Activated CD8-positive, alpha-beta T cell treated with anti-CD3 and anti-CD28 coated beads for 36 hours (primary cell): ENCODE measurements at regions not wholly inside any gene's neighbourhood (a gene's known extent, or its start where the extent isn't known, plus 50 kb on each side); places are given as distances from the start of the nearest gene placed in this dataset.
"Not testable (repeated sequence)": the region's sequence is repeated elsewhere in the genome, so short reads cannot be mapped to it uniquely, and the experiment has no call there.

Source experiments
- ATAC-seq: fragments of 200-7000 bp; cut with Tn5 transposase; one replicate; pipeline ENCODE4 v1.10.0; 2021; ENCODE audit warnings: mild to moderate bottlenecking, moderate library complexity
- CTCF ChIA-PET: fragments of 350-600 bp; sonication (Branson Sonifier 250); formaldehyde crosslinking; loops from one replicate; lab custom pipeline; 2021; ENCODE audit warnings: antibody characterized with exemption; lab: Charles Lee
- POLR2A ChIA-PET: fragments of 350-600 bp; sonication (Branson Sonifier 250); formaldehyde crosslinking; loops from one replicate; lab custom pipeline; 2021; ENCODE audit warnings: antibody characterized with exemption; lab: Charles Lee
- DNase-seq: peaks from one replicate; pipeline ENCODE4 v3.0.0-alpha.2; 2020
- H3K27ac Mint-ChIP-seq: one replicate; pipeline ENCODE4 v1.8.0; 2021; ENCODE audit warnings: mild to moderate bottlenecking, mixed read lengths
- H3K27me3 Mint-ChIP-seq: one replicate; pipeline ENCODE4 v1.8.0; 2021; ENCODE audit warnings: mixed read lengths
- H3K36me3 Mint-ChIP-seq: one replicate; pipeline ENCODE4 v1.8.0; 2021; ENCODE audit warnings: low read depth, mixed read lengths
- H3K4me1 Mint-ChIP-seq: one replicate; pipeline ENCODE4 v1.8.0; 2021; ENCODE audit warnings: low read depth, mixed read lengths
- H3K4me3 Mint-ChIP-seq: one replicate; pipeline ENCODE4 v1.8.0; 2021; ENCODE audit warnings: mild to moderate bottlenecking, moderate library complexity, mixed read lengths
- H3K9me3 Mint-ChIP-seq: one replicate; pipeline ENCODE4 v1.8.0; 2021; ENCODE audit warnings: mixed read lengths
- CTCF ChIP-seq: fragments of 200-600 bp; IDR thresholded peaks from one replicate; pipeline ENCODE4 v1.8.0; 2022; ENCODE audit warnings: antibody characterized with exemption, mild to moderate bottlenecking
- intact Hi-C: fragments of 100-400 bp; cut with micrococcal nuclease; formaldehyde crosslinking; loops from one replicate; pipeline ENCODE4 v1.10.0; 2022

- ChIA-PET CTCF (interaction anchor here (0.8 to 1.4 kb wide), 2 partner anchors 11 to 14 kb away, joined by 3 read pairs; no protein-coding TSS in a partner anchor), POLR2A (no interaction called here)
- Mint-ChIP-seq H3K36me3 (no peaks in the 10 kb centered on the region), H3K27ac (no peak overlapping the region), H3K9me3 (no peaks in the 10 kb centered on the region), H3K4me3 (no peak overlapping the region), H3K27me3 (no peaks in the 10 kb centered on the region), H3K4me1 (no peaks in the 10 kb centered on the region)
- intact Hi-C loops, result no loop called here
- DNase-seq (no peak), ATAC-seq (no peak)
- no peak for TF ChIP-seq CTCF
Measured at GRCh38 chr1:185549906-185550305, 184.3 kb upstream of the HMCN1 start.

GRCh38 chr1:185546029-185546428 is 188.2 kb upstream of the HMCN1 start:
- Mint-ChIP-seq H3K9me3 (no peaks in the 10 kb centered on the region), H3K27ac (no peak overlapping the region)
- intact Hi-C loops, result no loop called here

GRCh38 chr1:185541871-185542301 is 192.3 kb upstream of the HMCN1 start:
- no peak for DNase-seq
- ChIA-PET POLR2A (interaction anchor here (1.0 kb wide), 1 partner anchor 12 kb away, joined by 3 read pairs; no protein-coding TSS in a partner anchor), CTCF (interaction anchor here (0.7 to 4.1 kb wide), 4 partner anchors 12 to 128 kb away, joined by 3 to 10 read pairs (median 4); no protein-coding TSS in a partner anchor)
- H3K4me1 Mint-ChIP-seq, result peaks cover 6% of the 10 kb centered on the region
- H3K36me3 Mint-ChIP-seq, result no peaks in the 10 kb centered on the region
- H3K27me3 Mint-ChIP-seq, result no peaks in the 10 kb centered on the region
- no peak overlapping the region for H3K4me3 Mint-ChIP-seq
- peaks cover 9% of the 10 kb centered on the region for H3K9me3 Mint-ChIP-seq
- no peak for ATAC-seq
- intact Hi-C loops, result no loop called here
- no peak for TF ChIP-seq CTCF
- H3K27ac Mint-ChIP-seq, result peak overlapping the region; percentile 36

More at GRCh38 chr1:185546029-185546428, 188.2 kb upstream of the HMCN1 start:
- H3K27me3 Mint-ChIP-seq, result no peaks in the 10 kb centered on the region
- H3K4me1 Mint-ChIP-seq, result no peaks in the 10 kb centered on the region
- ChIA-PET POLR2A (interaction anchor here (0.5 kb wide), 1 partner anchor 519 kb away, joined by 3 read pairs; no protein-coding TSS in a partner anchor), CTCF (interaction anchor here (0.9 to 1.9 kb wide), 4 partner anchors 12 to 35 kb away, joined by 3 to 7 read pairs (median 6); no protein-coding TSS in a partner anchor)
- no peak for DNase-seq
- no peak for TF ChIP-seq CTCF
- H3K36me3 Mint-ChIP-seq, result no peaks in the 10 kb centered on the region
- ATAC-seq, result no peak
- no peak overlapping the region for H3K4me3 Mint-ChIP-seq

GRCh38 chr1:185540295-185540694 is 193.9 kb upstream of the HMCN1 start:
- Mint-ChIP-seq H3K4me1 (peaks cover 8% of the 10 kb centered on the region), H3K9me3 (peaks cover 9% of the 10 kb centered on the region), H3K27ac (no peak overlapping the region), H3K27me3 (no peaks in the 10 kb centered on the region), H3K4me3 (no peak overlapping the region), H3K36me3 (no peaks in the 10 kb centered on the region)
- POLR2A ChIA-PET, result no interaction called here
- TF ChIP-seq CTCF, result no peak
- ATAC-seq (no peak), DNase-seq (no peak)
- CTCF ChIA-PET, result interaction anchor here (4.1 kb wide), 1 partner anchor 19 kb away, joined by 10 read pairs; no protein-coding TSS in a partner anchor
- intact Hi-C loops, result no loop called here

GRCh38 chr1:185539277-185539943 is 194.8 kb upstream of the HMCN1 start:
- H3K4me3 Mint-ChIP-seq, result no peak overlapping the region
- H3K27ac Mint-ChIP-seq, result peak overlapping the region; percentile 21
- H3K4me1 Mint-ChIP-seq, result peaks cover 8% of the 10 kb centered on the region
- ChIA-PET CTCF (no interaction called here), POLR2A (no interaction called here)
- no peaks in the 10 kb centered on the region for H3K27me3 Mint-ChIP-seq
- intact Hi-C loops, result no loop called here
- DNase-seq, result peak; percentile 53
- ATAC-seq, result peak; percentile 86
- peaks cover 9% of the 10 kb centered on the region for H3K9me3 Mint-ChIP-seq
- TF ChIP-seq CTCF, result no peak
- no peaks in the 10 kb centered on the region for H3K36me3 Mint-ChIP-seq

- H3K27me3 Mint-ChIP-seq, H3K36me3 Mint-ChIP-seq, ATAC-seq, DNase-seq, H3K4me1 Mint-ChIP-seq, POLR2A ChIA-PET, H3K27ac Mint-ChIP-seq, CTCF ChIA-PET, H3K4me3 Mint-ChIP-seq, H3K9me3 Mint-ChIP-seq, intact Hi-C loops: not testable (repeated sequence)
Measured at GRCh38 chr1:185538309-185538898, 195.8 kb upstream of the HMCN1 start.
